Activated T-helper 1 cell treated with anti-CD3 and anti-CD28 coated beads, Interleukin-12 subunit alpha, Interleukin-12 subunit beta, Interleukin-2, Interleukin-4 antibody, amounts not matched to agents 30 ng/mL and 10 ng/mL and 1 ng/mL, durations not matched to agents 14 hours and 24 hours and 36 hours (primary cell): ENCODE measurements at regions not wholly inside any gene's neighbourhood (a gene's known extent, or its start where the extent isn't known, plus 50 kb on each side); places are given as distances from the start of the nearest gene placed in this dataset.
"Not testable (repeated sequence)": the region's sequence is repeated elsewhere in the genome, so short reads cannot be mapped to it uniquely, and the experiment has no call there.

Experiments used
- DNase-seq: peaks from one replicate; pipeline ENCODE4 v3.0.0; 2021; ENCODE audit warnings: low spot score
- H3K27ac Mint-ChIP-seq: one replicate; pipeline ENCODE4 v1.8.0; 2021; ENCODE audit warnings: mild to moderate bottlenecking, mixed read lengths
- H3K27me3 Mint-ChIP-seq: one replicate; pipeline ENCODE4 v1.8.0; 2022; ENCODE audit warnings: mild to moderate bottlenecking, moderate library complexity, mixed read lengths; ENCODE audit not compliant: insufficient read depth
- H3K36me3 Mint-ChIP-seq: one replicate; pipeline ENCODE4 v1.8.0; 2021; ENCODE audit warnings: low read depth, mixed read lengths
- H3K4me1 Mint-ChIP-seq: one replicate; pipeline ENCODE4 v1.8.0; 2021; ENCODE audit warnings: low read depth, mixed read lengths
- H3K4me3 Mint-ChIP-seq: one replicate; pipeline ENCODE4 v1.8.0; 2021; ENCODE audit warnings: mild to moderate bottlenecking, moderate library complexity, mixed read lengths
- H3K9me3 Mint-ChIP-seq: one replicate; pipeline ENCODE4 v1.8.0; 2021; ENCODE audit warnings: mixed read lengths
- intact Hi-C: fragments of 100-400 bp; cut with micrococcal nuclease; formaldehyde crosslinking; loops from one replicate; pipeline ENCODE4 v1.15.1; 2024

DNA sequence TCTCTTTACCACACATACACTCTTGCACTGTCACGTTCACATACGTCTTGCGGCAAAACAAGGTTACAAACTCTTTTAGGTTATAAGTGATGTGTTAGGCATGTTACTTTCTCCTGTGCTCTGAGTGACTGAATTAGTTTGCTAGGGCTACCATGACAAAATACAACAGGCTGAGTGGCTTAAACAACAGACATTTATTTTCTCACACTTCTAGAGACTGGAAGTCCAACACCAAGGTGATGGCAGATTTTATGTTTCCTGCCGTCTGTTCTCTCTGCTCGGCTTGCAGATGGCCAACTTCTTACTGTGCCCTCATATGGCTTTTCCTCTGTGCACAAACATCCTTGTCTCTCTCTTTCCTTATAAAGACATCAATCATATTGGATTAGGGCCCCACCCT is 1224.3 kb upstream of the TENM3 start:
- intact Hi-C loops: no loop called here
- peaks cover 5% of the 10 kb centered on the region for H3K9me3 Mint-ChIP-seq
- H3K4me3 Mint-ChIP-seq: no peak overlapping the region
- no peak overlapping the region for H3K27ac Mint-ChIP-seq
- H3K27me3 Mint-ChIP-seq: no peaks in the 10 kb centered on the region
- no peak for DNase-seq
- no peaks in the 10 kb centered on the region for H3K4me1 Mint-ChIP-seq
- H3K36me3 Mint-ChIP-seq: no peaks in the 10 kb centered on the region

GRCh38 chr4:181020456-181020855 is 1222.7 kb upstream of the TENM3 start:
- Mint-ChIP-seq H3K27me3 (no peaks in the 10 kb centered on the region), H3K27ac (no peak overlapping the region), H3K4me1 (no peaks in the 10 kb centered on the region), H3K36me3 (no peaks in the 10 kb centered on the region), H3K9me3 (peaks cover 8% of the 10 kb centered on the region), H3K4me3 (no peak overlapping the region)
- intact Hi-C loops: no loop called here
- no peak for DNase-seq

GRCh38 chr4:181021213-181021612 is 1222.0 kb upstream of the TENM3 start:
- Mint-ChIP-seq H3K9me3 (peaks cover 8% of the 10 kb centered on the region), H3K27me3 (no peaks in the 10 kb centered on the region), H3K36me3 (no peaks in the 10 kb centered on the region), H3K27ac (no peak overlapping the region), H3K4me3 (no peak overlapping the region), H3K4me1 (no peaks in the 10 kb centered on the region)
- DNase-seq: no peak
- intact Hi-C loops: no loop called here

- H3K4me3 Mint-ChIP-seq, H3K4me1 Mint-ChIP-seq, intact Hi-C loops, H3K27me3 Mint-ChIP-seq, DNase-seq, H3K27ac Mint-ChIP-seq, H3K36me3 Mint-ChIP-seq: not testable (repeated sequence)
- H3K9me3 Mint-ChIP-seq: peaks cover 25% of the 10 kb centered on the region
Measured at GRCh38 chr4:181030135-181030921, 1212.9 kb upstream of the TENM3 start.

DNA sequence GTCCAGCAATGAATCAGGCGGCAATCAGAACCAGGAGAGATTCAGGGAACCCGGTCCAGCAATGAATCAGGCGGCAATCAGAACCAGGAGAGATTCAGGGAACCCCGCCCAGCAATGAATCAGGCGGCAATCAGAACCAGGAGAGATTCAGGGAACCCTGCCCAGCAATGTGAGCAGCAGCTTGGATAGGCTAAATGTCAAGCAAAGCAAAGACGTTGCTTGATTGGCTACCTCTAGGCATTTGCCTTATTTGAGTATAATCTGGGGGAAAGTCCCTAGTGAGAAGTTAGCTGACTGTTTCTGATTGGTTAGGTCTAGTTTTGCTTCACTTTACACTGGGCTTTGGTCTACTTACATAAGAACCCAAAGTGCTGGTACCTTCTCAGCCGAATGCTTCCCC is 1212.2 kb upstream of the TENM3 start:
- H3K36me3 Mint-ChIP-seq: no peaks in the 10 kb centered on the region

GRCh38 chr4:181043486-181043885 is 1199.7 kb upstream of the TENM3 start:
- no peaks in the 10 kb centered on the region for H3K27me3 Mint-ChIP-seq
- H3K4me3 Mint-ChIP-seq: no peak overlapping the region
- intact Hi-C loops: no loop called here
- no peaks in the 10 kb centered on the region for H3K36me3 Mint-ChIP-seq
- no peak overlapping the region for H3K27ac Mint-ChIP-seq
- no peaks in the 10 kb centered on the region for H3K4me1 Mint-ChIP-seq
- H3K9me3 Mint-ChIP-seq: no peaks in the 10 kb centered on the region
- DNase-seq: no peak

More for the DNA sequence above, 1212.2 kb upstream of the TENM3 start:
- Mint-ChIP-seq H3K4me3 (no peak overlapping the region), H3K27me3 (no peaks in the 10 kb centered on the region), H3K4me1 (no peaks in the 10 kb centered on the region), H3K9me3 (peaks cover 27% of the 10 kb centered on the region), H3K27ac (no peak overlapping the region)
- no peak for DNase-seq
- intact Hi-C loops: no loop called here

- Mint-ChIP-seq H3K4me3 (no peak overlapping the region), H3K27ac (no peak overlapping the region), H3K36me3 (no peaks in the 10 kb centered on the region), H3K9me3 (no peaks in the 10 kb centered on the region), H3K27me3 (no peaks in the 10 kb centered on the region), H3K4me1 (no peaks in the 10 kb centered on the region)
- intact Hi-C loops: no loop called here
- DNase-seq: no peak
Measured at GRCh38 chr4:181046809-181047208, 1196.4 kb upstream of the TENM3 start.

- H3K9me3 Mint-ChIP-seq: no peaks in the 10 kb centered on the region
- H3K4me3 Mint-ChIP-seq: no peak overlapping the region
- intact Hi-C loops: no loop called here
- no peak for DNase-seq
- no peaks in the 10 kb centered on the region for H3K27me3 Mint-ChIP-seq
- no peak overlapping the region for H3K27ac Mint-ChIP-seq
- H3K4me1 Mint-ChIP-seq: no peaks in the 10 kb centered on the region
- no peaks in the 10 kb centered on the region for H3K36me3 Mint-ChIP-seq
Measured at GRCh38 chr4:181051931-181052330, 1191.3 kb upstream of the TENM3 start.

- Mint-ChIP-seq H3K27me3 (no peaks in the 10 kb centered on the region), H3K4me1 (no peaks in the 10 kb centered on the region), H3K27ac (no peak overlapping the region), H3K9me3 (no peaks in the 10 kb centered on the region), H3K4me3 (no peak overlapping the region), H3K36me3 (no peaks in the 10 kb centered on the region)
- intact Hi-C loops: no loop called here
- DNase-seq: no peak
Measured at GRCh38 chr4:181061787-181062186, 1181.4 kb upstream of the TENM3 start.

DNA sequence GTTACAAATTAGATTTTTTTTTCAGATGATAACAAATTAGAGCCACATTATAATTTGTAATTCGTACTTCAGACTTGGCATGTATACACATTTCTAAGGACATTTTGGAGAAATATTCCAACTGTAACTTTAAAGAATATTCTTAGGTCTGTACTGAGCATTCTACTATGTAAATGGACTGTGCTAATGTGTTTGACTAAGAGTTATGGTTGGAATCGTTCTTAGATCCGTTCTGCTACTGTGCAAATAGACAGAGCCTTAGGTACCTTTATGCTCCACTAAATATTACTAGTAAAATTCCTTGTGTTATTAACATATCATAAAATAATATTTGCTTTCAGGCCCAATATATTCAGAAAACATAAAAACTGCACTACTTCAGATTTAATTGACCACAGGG is 1180.0 kb upstream of the TENM3 start:
- intact Hi-C loops: no loop called here
- Mint-ChIP-seq H3K4me1 (no peaks in the 10 kb centered on the region), H3K36me3 (no peaks in the 10 kb centered on the region), H3K9me3 (no peaks in the 10 kb centered on the region), H3K27ac (no peak overlapping the region), H3K27me3 (no peaks in the 10 kb centered on the region), H3K4me3 (no peak overlapping the region)
- no peak for DNase-seq

- H3K4me3 Mint-ChIP-seq: no peak overlapping the region
- H3K4me1 Mint-ChIP-seq: no peaks in the 10 kb centered on the region
- no peaks in the 10 kb centered on the region for H3K9me3 Mint-ChIP-seq
- no peak overlapping the region for H3K27ac Mint-ChIP-seq
- intact Hi-C loops: no loop called here
- no peaks in the 10 kb centered on the region for H3K27me3 Mint-ChIP-seq
- no peaks in the 10 kb centered on the region for H3K36me3 Mint-ChIP-seq
- DNase-seq: no peak
Measured at GRCh38 chr4:181077341-181077740, 1165.9 kb upstream of the TENM3 start.

DNA sequence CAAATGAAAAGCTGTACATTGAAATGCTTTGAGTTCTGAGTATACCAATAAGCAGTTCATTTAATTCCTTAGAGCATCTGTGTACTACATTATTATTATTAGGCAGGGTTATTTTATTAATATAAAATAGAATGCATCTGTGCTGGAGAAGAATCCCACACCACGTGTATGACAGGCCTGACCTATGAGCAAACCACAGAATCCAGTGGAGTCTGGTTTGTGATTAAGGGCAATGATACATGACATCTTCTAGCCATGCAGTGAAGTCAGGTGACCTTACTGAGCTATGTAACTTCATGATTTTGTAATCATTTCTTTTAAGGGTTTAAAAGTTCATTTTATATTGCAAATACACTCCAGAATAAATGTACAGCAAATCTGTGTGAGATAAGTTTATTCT is 1165.0 kb upstream of the TENM3 start:
- no peaks in the 10 kb centered on the region for H3K9me3 Mint-ChIP-seq
- intact Hi-C loops: no loop called here

DNA sequence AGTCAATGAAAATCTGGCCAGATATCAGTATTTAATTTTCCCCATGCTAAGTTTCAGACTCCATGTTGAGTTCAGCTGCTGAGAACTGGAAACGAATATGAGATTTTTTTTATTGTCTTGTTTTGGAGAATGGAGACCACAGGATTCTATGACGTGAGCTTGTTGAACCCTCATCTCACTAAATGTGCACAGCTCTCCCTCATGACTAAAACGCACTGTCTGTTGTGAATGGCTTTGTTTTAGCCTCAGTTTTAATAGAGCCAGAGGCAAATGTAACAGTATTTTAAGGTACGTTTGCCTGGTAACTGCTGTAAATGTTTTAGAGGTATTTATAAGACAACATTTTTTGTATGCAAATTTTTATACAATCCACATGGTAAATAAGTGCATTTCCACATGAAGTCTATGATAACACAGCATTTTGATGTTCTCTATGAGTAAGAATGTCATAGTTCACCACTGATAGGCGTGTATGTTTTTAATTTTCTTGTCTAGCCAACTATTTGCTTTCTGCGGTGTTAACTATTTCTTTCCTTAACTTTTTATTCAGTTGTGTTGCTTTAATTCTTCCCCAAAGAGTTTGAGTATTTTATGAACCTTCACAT is 1159.3 kb upstream of the TENM3 start:
- no peak for DNase-seq
- Mint-ChIP-seq H3K4me3 (no peak overlapping the region), H3K27ac (no peak overlapping the region), H3K4me1 (no peaks in the 10 kb centered on the region), H3K9me3 (no peaks in the 10 kb centered on the region), H3K27me3 (no peaks in the 10 kb centered on the region), H3K36me3 (no peaks in the 10 kb centered on the region)
- intact Hi-C loops: no loop called here

More for the DNA sequence above, 1165.0 kb upstream of the TENM3 start:
- no peak overlapping the region for H3K4me3 Mint-ChIP-seq
- no peaks in the 10 kb centered on the region for H3K4me1 Mint-ChIP-seq
- H3K27ac Mint-ChIP-seq: no peak overlapping the region
- DNase-seq: no peak
- H3K27me3 Mint-ChIP-seq: no peaks in the 10 kb centered on the region
- no peaks in the 10 kb centered on the region for H3K36me3 Mint-ChIP-seq
